ENCODE measurements at regions not wholly inside any gene's neighbourhood (a gene's known extent, or its start where the extent isn't known, plus 50 kb on each side); places are given as distances from the start of the nearest gene placed in this dataset.

- no peak for TF ChIP-seq POLR2A (IDR thresholded peaks at IDR 0.05)
- no peak for TF ChIP-seq CTCF (IDR thresholded peaks at IDR 0.05)
- no peak for TF ChIP-seq EP300 (IDR thresholded peaks at IDR 0.05; ENCODE audit: low read depth)
Observed at GRCh38 chr12:18165422-18165871, 75.5 kb upstream of the RERGL start.
